HCT116 (cell line): ENCODE measurements at regions not wholly inside any gene's neighbourhood (a gene's known extent, or its start where the extent isn't known, plus 50 kb on each side); places are given as distances from the start of the nearest gene placed in this dataset.

ENCODE experiments used
- ATAC-seq: fragments of 200-7000 bp; cut with Tn5 transposase; 2 replicates; pipeline ENCODE4 v1.9.1; 2020; ENCODE audit warnings: mild to moderate bottlenecking, moderate library complexity
- BruUV-seq: library from RNA; stranded (reverse); fragments of 400-500 nt; replicated peaks from 2 replicates; lab custom pipeline; 2021; lab: Mats Ljungman, UMichigan
- CTCF ChIA-PET: fragments of 300-600 bp; sonication (Branson Sonifier 250); formaldehyde crosslinking; loops from one replicate; lab custom pipeline; 2021; ENCODE audit warnings: antibody characterized with exemption; lab: Charles Lee
- POLR2A ChIA-PET: fragments of 300-600, 350-600 bp; sonication (Branson Sonifier 250); formaldehyde crosslinking; loops from one replicate; lab custom pipeline; 2021; ENCODE audit warnings: antibody characterized with exemption; lab: Charles Lee
- RAD21 ChIA-PET, 2 experiments: fragments of 300-600 bp; sonication (Branson Sonifier 250); formaldehyde crosslinking; loops; one replicate each; lab custom pipeline; 2023; ENCODE audit warnings: low total read pairs in 2 of 2; ENCODE audit not compliant: uncharacterized antibody in 2 of 2, unreplicated experiment in 2 of 2, low non-redundant PET in 1 of 2; lab: Charles Lee
- DNase-seq: peaks from one replicate; pipeline ENCODE4 v3.0.0-alpha.2; 2010; ENCODE audit warnings: low read depth, low spot score
- H2AFZ ChIP-seq: fragments of 200-600 bp; shearing (Covaris generic), sonication (generic); 2 replicates; pipeline ENCODE4 v1.6.1; 2017; ENCODE audit warnings: low read depth, mixed run types, mixed read lengths, antibody characterized with exemption, low read length; ENCODE audit not compliant: poor library complexity, severe bottlenecking
- H3K27ac ChIP-seq: 2 replicates; pipeline ENCODE4 v1.5.1; 2012; ENCODE audit warnings: low read depth, low read length
- H3K27me3 ChIP-seq: fragments of 200-600 bp; sonication (generic); 2 replicates; pipeline ENCODE4 v1.6.1; 2016; ENCODE audit warnings: mixed run types, low read length, mixed read lengths; ENCODE audit not compliant: insufficient read depth
- H3K36me3 ChIP-seq, 2 experiments: fragments of 200-500 bp in 1 of 2; fragments of 200-600 bp in 1 of 2; sonication (Bioruptor generic) in 1 of 2; sonication (generic) in 1 of 2; 2 replicates each; pipeline versions ENCODE4 v1.5.1 to v1.6.1; 2014 to 2016; ENCODE audit warnings: low read length in 2 of 2, inconsistent platforms in 1 of 2, mixed read lengths in 1 of 2, mixed run types in 1 of 2; ENCODE audit not compliant: insufficient read depth in 2 of 2, control insufficient read depth in 1 of 2
- H3K4me1 ChIP-seq, 2 experiments: fragments of 200-600 bp in 1 of 2; sonication (generic) in 1 of 2; 2 replicates each; pipeline versions ENCODE4 v1.5.1 to v1.6.1; 2012 to 2017; ENCODE audit warnings: low read length in 2 of 2, inconsistent platforms in 1 of 2, mild to moderate bottlenecking in 1 of 2, mixed read lengths in 1 of 2, mixed run types in 1 of 2, moderate library complexity in 1 of 2; ENCODE audit not compliant: insufficient read depth in 2 of 2, control insufficient read depth in 1 of 2
- H3K4me2 ChIP-seq: fragments of 200-600 bp; sonication (generic); 2 replicates; pipeline ENCODE4 v1.6.1; 2017; ENCODE audit warnings: mixed run types, low read length, mixed read lengths
- H3K4me3 ChIP-seq, 2 experiments: fragments of 200-600 bp in 1 of 2; sonication (generic) in 1 of 2; replicated peaks in 1 of 2; 2 replicates each; pipeline ENCODE4 v1.5.1; 2011 to 2016; ENCODE audit warnings: low read length in 2 of 2, control low read depth in 1 of 2, low read depth in 1 of 2, mild to moderate bottlenecking in 1 of 2, mixed read lengths in 1 of 2, mixed run types in 1 of 2
- H3K79me2 ChIP-seq: fragments of 200-600 bp; sonication (generic); 2 replicates; pipeline ENCODE4 v1.6.1; 2017; ENCODE audit warnings: mild to moderate bottlenecking, mixed run types, low read length, moderate library complexity, mixed read lengths; ENCODE audit not compliant: insufficient read depth
- H3K9ac ChIP-seq: fragments of 200-600 bp; sonication (generic); 2 replicates; pipeline ENCODE4 v1.6.1; 2016; ENCODE audit warnings: low read length, mixed read lengths
- H3K9me2 ChIP-seq: fragments of 200-600 bp; sonication (generic), shearing (Covaris generic); 2 replicates; pipeline ENCODE4 v1.6.1; 2017; ENCODE audit warnings: mixed run types, mild to moderate bottlenecking, moderate library complexity; ENCODE audit not compliant: insufficient read depth
- H3K9me3 ChIP-seq, 2 experiments: fragments of 200-500 bp in 1 of 2; fragments of 200-600 bp in 1 of 2; sonication (Bioruptor generic) in 1 of 2; sonication (generic) in 1 of 2; 2 replicates each; pipeline ENCODE4 v1.6.1; 2014 to 2017; ENCODE audit warnings: low read length in 2 of 2, mixed read lengths in 2 of 2, inconsistent platforms in 1 of 2, low read depth in 1 of 2, mild to moderate bottlenecking in 1 of 2, mixed run types in 1 of 2, moderate library complexity in 1 of 2; ENCODE audit not compliant: control insufficient read depth in 1 of 2, insufficient read depth in 1 of 2
- H4K20me1 ChIP-seq: fragments of 200-600 bp; sonication (generic), shearing (Covaris generic); 2 replicates; pipeline ENCODE4 v1.6.1; 2017; ENCODE audit warnings: mixed run types, mild to moderate bottlenecking, moderate library complexity; ENCODE audit not compliant: insufficient read depth
- EGR1 ChIP-seq: IDR thresholded peaks from 2 replicates; pipeline ENCODE4 v1.6.1; 2012; ENCODE audit warnings: low read depth
- FOSL1 ChIP-seq: IDR thresholded peaks from 2 replicates; pipeline ENCODE4 v1.6.1; 2012; ENCODE audit warnings: low read depth
- RAD21 ChIP-seq: IDR thresholded peaks from 2 replicates; pipeline ENCODE4 v1.6.1; 2012; ENCODE audit warnings: low read depth, mild to moderate bottlenecking
- SRF ChIP-seq: IDR thresholded peaks from 2 replicates; pipeline ENCODE4 v1.6.1; 2012; ENCODE audit warnings: low read depth
- TCF7L2 ChIP-seq: IDR thresholded peaks from 2 replicates; pipeline ENCODE4 v1.7.0; 2011; ENCODE audit warnings: borderline replicate concordance, inconsistent platforms; ENCODE audit not compliant: insufficient read depth, insufficient read length; ENCODE audit errors: extremely low read depth
- intact Hi-C: fragments of 100-400 bp; cut with micrococcal nuclease; formaldehyde crosslinking; loops from 2 replicates; pipeline ENCODE4 v1.10.0; 2022
- TF ChIP-seq, protein P1 (sequence below): IDR thresholded peaks from 2 replicates; pipeline ENCODE4 v1.6.1; 2012
- TF ChIP-seq, protein P2 (sequence below): IDR thresholded peaks from 2 replicates; pipeline ENCODE4 v1.6.1; 2011; ENCODE audit warnings: mild to moderate bottlenecking, low read length, moderate library complexity; ENCODE audit not compliant: insufficient replicate concordance; ENCODE audit errors: extremely low read depth
- TF ChIP-seq, protein P3 (sequence below), 3 experiments: fragments of 200-600 bp in 1 of 3; sonication (generic) in 1 of 3; IDR thresholded peaks in 2 of 3; conservative IDR thresholded peaks in 1 of 3; 2 replicates each; pipeline ENCODE4 v1.5.1; 2012 to 2017; ENCODE audit warnings: low read depth in 2 of 3, low read length in 2 of 3, antibody characterized with exemption in 1 of 3, borderline replicate concordance in 1 of 3, control low read depth in 1 of 3, mild to moderate bottlenecking in 1 of 3, mixed read lengths in 1 of 3, mixed run types in 1 of 3, moderate library complexity in 1 of 3; ENCODE audit not compliant: insufficient read depth in 1 of 3
- TF ChIP-seq, protein P4 (sequence below): IDR thresholded peaks from 2 replicates; pipeline ENCODE4 v1.6.1; 2012; ENCODE audit warnings: low read depth

DNA sequence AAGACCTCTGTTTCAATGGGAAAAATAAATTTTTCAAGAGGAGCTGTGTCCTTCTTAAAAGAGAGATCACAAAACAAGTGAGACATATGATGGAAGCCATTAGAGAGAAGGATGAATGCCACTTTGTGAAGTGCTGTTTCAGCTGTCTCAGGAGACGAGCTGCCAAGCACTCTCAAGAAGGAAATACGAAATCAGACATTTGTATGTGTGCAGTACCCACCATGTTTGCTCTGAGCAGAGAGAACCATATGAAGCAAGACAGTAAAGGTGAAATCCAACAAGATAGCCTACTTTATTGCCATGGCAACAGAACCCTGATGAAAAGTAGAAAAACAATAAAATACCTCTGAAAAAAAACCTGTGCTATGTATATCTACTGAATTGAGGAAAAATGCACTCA is 168.1 kb downstream of the AMY1C start:
- ATAC-seq: no peak
- no peak overlapping the region for H2AFZ ChIP-seq
- no peaks in the 10 kb centered on the region for H3K79me2 ChIP-seq
- RAD21 ChIA-PET: no interaction called here
- peaks cover 4 to 5% of the 10 kb centered on the region in 2 experiments; a peak in 3 of 4 replicates for H3K9me3 ChIP-seq
- H4K20me1 ChIP-seq: no peaks in the 10 kb centered on the region
- H3K27me3 ChIP-seq: no peaks in the 10 kb centered on the region
- H3K9me2 ChIP-seq: no peaks in the 10 kb centered on the region
- no TSS peak for BruUV-seq
- TF ChIP-seq, protein P1, sequence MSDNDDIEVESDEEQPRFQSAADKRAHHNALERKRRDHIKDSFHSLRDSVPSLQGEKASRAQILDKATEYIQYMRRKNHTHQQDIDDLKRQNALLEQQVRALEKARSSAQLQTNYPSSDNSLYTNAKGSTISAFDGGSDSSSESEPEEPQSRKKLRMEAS: no peak
- TF ChIP-seq EGR1: no peak
- TF ChIP-seq, protein P2, sequence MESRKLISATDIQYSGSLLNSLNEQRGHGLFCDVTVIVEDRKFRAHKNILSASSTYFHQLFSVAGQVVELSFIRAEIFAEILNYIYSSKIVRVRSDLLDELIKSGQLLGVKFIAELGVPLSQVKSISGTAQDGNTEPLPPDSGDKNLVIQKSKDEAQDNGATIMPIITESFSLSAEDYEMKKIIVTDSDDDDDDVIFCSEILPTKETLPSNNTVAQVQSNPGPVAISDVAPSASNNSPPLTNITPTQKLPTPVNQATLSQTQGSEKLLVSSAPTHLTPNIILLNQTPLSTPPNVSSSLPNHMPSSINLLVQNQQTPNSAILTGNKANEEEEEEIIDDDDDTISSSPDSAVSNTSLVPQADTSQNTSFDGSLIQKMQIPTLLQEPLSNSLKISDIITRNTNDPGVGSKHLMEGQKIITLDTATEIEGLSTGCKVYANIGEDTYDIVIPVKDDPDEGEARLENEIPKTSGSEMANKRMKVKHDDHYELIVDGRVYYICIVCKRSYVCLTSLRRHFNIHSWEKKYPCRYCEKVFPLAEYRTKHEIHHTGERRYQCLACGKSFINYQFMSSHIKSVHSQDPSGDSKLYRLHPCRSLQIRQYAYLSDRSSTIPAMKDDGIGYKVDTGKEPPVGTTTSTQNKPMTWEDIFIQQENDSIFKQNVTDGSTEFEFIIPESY: no peak
- no peak for TF ChIP-seq SRF
- TF ChIP-seq, protein P3, sequence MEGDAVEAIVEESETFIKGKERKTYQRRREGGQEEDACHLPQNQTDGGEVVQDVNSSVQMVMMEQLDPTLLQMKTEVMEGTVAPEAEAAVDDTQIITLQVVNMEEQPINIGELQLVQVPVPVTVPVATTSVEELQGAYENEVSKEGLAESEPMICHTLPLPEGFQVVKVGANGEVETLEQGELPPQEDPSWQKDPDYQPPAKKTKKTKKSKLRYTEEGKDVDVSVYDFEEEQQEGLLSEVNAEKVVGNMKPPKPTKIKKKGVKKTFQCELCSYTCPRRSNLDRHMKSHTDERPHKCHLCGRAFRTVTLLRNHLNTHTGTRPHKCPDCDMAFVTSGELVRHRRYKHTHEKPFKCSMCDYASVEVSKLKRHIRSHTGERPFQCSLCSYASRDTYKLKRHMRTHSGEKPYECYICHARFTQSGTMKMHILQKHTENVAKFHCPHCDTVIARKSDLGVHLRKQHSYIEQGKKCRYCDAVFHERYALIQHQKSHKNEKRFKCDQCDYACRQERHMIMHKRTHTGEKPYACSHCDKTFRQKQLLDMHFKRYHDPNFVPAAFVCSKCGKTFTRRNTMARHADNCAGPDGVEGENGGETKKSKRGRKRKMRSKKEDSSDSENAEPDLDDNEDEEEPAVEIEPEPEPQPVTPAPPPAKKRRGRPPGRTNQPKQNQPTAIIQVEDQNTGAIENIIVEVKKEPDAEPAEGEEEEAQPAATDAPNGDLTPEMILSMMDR (IDR thresholded peaks at IDR 0.05 in 2 of 3, conservative IDR thresholded peaks at IDR 0.05 in 1 of 3; ENCODE audit: borderline replicate concordance in 1 of 3, insufficient read depth in 1 of 3, low read depth in 2 of 3, low read length in 2 of 3): no peak
- TF ChIP-seq TCF7L2: no peak
- TF ChIP-seq FOSL1: no peak
- TF ChIP-seq, protein P4, sequence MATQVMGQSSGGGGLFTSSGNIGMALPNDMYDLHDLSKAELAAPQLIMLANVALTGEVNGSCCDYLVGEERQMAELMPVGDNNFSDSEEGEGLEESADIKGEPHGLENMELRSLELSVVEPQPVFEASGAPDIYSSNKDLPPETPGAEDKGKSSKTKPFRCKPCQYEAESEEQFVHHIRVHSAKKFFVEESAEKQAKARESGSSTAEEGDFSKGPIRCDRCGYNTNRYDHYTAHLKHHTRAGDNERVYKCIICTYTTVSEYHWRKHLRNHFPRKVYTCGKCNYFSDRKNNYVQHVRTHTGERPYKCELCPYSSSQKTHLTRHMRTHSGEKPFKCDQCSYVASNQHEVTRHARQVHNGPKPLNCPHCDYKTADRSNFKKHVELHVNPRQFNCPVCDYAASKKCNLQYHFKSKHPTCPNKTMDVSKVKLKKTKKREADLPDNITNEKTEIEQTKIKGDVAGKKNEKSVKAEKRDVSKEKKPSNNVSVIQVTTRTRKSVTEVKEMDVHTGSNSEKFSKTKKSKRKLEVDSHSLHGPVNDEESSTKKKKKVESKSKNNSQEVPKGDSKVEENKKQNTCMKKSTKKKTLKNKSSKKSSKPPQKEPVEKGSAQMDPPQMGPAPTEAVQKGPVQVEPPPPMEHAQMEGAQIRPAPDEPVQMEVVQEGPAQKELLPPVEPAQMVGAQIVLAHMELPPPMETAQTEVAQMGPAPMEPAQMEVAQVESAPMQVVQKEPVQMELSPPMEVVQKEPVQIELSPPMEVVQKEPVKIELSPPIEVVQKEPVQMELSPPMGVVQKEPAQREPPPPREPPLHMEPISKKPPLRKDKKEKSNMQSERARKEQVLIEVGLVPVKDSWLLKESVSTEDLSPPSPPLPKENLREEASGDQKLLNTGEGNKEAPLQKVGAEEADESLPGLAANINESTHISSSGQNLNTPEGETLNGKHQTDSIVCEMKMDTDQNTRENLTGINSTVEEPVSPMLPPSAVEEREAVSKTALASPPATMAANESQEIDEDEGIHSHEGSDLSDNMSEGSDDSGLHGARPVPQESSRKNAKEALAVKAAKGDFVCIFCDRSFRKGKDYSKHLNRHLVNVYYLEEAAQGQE: no peak
- TF ChIP-seq RAD21: no peak
- CTCF ChIA-PET: no interaction called here
- H3K4me2 ChIP-seq: no peak overlapping the region
- H3K9ac ChIP-seq: no peak overlapping the region
- no peaks in the 10 kb centered on the region for H3K4me1 ChIP-seq
- no peaks in the 10 kb centered on the region for H3K36me3 ChIP-seq
- no peak overlapping the region for H3K4me3 ChIP-seq
- intact Hi-C loops: no loop called here
- DNase-seq: no peak
- POLR2A ChIA-PET: no interaction called here
- no peak overlapping the region for H3K27ac ChIP-seq
